ENCODE measurements at regions not wholly inside any gene's neighbourhood (a gene's known extent, or its start where the extent isn't known, plus 50 kb on each side); places are given as distances from the start of the nearest gene placed in this dataset.
A peak's percentile ranks its signal among the peaks of the same experiment; 100 is the strongest.

DNA sequence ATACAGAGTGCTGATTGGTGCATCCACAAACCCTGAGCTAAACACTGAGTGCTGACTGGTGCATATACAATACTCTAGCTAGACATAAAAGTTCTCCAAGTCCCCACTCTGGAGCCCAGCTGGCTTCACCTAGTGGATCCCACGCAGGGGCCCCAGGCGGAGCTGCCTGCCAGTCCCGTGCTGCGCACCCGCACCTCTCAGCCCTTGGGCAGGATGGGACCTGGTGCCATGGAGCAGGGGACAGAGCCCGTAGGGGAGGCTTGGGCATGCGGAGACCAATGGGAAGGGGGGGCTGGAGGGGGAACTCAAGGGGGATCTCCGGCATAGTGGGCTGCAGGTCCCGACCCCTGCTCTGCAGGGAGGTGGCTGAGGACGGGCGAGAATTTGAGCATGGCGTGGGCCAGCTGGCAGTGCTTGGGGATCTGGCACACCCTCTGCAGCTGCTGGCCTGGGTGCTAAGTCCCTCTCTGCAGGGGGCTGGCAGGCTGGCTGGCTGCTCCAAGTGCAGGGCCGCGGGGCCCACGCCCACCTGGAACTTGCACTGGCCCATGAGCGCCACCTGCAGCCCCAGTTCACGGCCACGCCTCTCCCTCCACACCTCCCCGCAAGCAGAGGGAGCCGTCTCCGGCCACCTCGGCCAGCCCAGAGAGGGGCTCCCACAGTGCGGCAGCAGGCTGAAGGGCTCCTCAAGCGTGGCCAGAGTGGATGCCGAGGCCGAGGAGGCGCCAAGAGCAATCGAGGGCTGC is 104.9 kb downstream of the NTMT2 start:
- no peak for DNase-seq (ENCODE audit: low read depth)
- TF ChIP-seq, protein P1, sequence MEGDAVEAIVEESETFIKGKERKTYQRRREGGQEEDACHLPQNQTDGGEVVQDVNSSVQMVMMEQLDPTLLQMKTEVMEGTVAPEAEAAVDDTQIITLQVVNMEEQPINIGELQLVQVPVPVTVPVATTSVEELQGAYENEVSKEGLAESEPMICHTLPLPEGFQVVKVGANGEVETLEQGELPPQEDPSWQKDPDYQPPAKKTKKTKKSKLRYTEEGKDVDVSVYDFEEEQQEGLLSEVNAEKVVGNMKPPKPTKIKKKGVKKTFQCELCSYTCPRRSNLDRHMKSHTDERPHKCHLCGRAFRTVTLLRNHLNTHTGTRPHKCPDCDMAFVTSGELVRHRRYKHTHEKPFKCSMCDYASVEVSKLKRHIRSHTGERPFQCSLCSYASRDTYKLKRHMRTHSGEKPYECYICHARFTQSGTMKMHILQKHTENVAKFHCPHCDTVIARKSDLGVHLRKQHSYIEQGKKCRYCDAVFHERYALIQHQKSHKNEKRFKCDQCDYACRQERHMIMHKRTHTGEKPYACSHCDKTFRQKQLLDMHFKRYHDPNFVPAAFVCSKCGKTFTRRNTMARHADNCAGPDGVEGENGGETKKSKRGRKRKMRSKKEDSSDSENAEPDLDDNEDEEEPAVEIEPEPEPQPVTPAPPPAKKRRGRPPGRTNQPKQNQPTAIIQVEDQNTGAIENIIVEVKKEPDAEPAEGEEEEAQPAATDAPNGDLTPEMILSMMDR (conservative IDR thresholded peaks at IDR 0.05; ENCODE audit: low read length): no peak
- H3K4me3 ChIP-seq (ENCODE audit: low read length): no peak overlapping the region

GRCh38 chr1:170252851-170253579 is 107.3 kb downstream of the NTMT2 start:
- peak; percentile 56 for DNase-seq (ENCODE audit: low read depth)
- TF ChIP-seq, protein P1 (conservative IDR thresholded peaks at IDR 0.05; ENCODE audit: low read length): no peak
- H3K4me3 ChIP-seq (ENCODE audit: low read length): no peak overlapping the region

- TF ChIP-seq, protein P1 (conservative IDR thresholded peaks at IDR 0.05; ENCODE audit: low read length): no peak
- no peak for DNase-seq (ENCODE audit: low read depth)
These were observed 108.6 kb downstream of the NTMT2 start for GRCh38 chr1:170254371-170254770.

GRCh38 chr1:170261669-170262068 is 115.9 kb downstream of the NTMT2 start:
- TF ChIP-seq, protein P1 (conservative IDR thresholded peaks at IDR 0.05; ENCODE audit: low read length): no peak
- DNase-seq (ENCODE audit: low read depth): peak; percentile 94
- H3K4me3 ChIP-seq (ENCODE audit: low read length): no peak overlapping the region

More at GRCh38 chr1:170254371-170254770, 108.6 kb downstream of the NTMT2 start:
- H3K4me3 ChIP-seq (ENCODE audit: low read length): no peak overlapping the region

DNA sequence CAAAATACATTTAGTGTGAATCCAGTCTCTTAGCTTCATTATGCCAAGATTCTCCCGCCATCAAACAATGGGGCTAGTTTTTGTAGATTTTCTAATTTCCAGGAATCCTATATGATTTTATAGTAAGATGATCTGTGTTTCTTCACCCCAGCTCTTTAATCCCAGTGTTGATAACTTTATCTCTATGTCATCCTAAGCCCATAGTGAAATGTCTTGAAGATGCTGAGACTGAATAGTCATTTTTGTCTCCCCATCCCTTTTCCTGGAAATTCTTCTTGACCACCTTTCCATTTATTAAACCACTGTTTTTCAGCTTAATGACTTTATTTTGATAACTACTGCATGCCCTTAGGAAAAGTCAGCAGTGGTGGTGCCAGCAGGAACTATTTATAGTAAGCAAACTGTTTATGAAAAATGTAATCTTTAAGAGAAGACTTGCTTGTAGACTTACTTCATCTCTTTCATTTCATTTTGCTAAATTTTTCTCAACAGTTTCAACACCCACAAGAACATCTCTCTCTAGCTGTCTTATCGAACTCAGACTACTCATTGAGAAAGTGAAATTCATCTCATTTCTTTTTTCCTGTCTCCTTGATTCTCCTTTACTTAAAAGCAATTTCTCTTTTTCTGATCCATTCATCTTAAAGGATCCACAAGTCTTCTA is 116.6 kb downstream of the NTMT2 start:
- no peak overlapping the region for H3K4me3 ChIP-seq (ENCODE audit: low read length)
- DNase-seq (ENCODE audit: low read depth): peak; percentile 38
- TF ChIP-seq, protein P1 (conservative IDR thresholded peaks at IDR 0.05; ENCODE audit: low read length): no peak

- TF ChIP-seq, protein P1 (conservative IDR thresholded peaks at IDR 0.05; ENCODE audit: low read length): no peak
- H3K4me3 ChIP-seq (ENCODE audit: low read length): no peak overlapping the region
- no peak for DNase-seq (ENCODE audit: low read depth)
These were observed 119.5 kb downstream of the NTMT2 start for GRCh38 chr1:170265234-170265633.
